Endothelial cell (in vitro differentiated cells): ENCODE measurements at regions not wholly inside any gene's neighbourhood (a gene's known extent, or its start where the extent isn't known, plus 50 kb on each side); places are given as distances from the start of the nearest gene placed in this dataset.

Experiments used
- DNase-seq: peaks from one replicate; pipeline ENCODE4 v3.0.0; 2021; ENCODE audit warnings: low spot score
- H3K27ac Mint-ChIP-seq: one replicate; pipeline ENCODE4 v1.8.0; 2021; ENCODE audit warnings: mixed read lengths, inconsistent platforms; ENCODE audit not compliant: unreplicated experiment
- H3K27me3 Mint-ChIP-seq: one replicate; pipeline ENCODE4 v1.8.0; 2021; ENCODE audit warnings: mild to moderate bottlenecking, moderate library complexity, mixed read lengths, inconsistent platforms; ENCODE audit not compliant: unreplicated experiment
- H3K36me3 Mint-ChIP-seq: one replicate; pipeline ENCODE4 v1.8.0; 2021; ENCODE audit warnings: mild to moderate bottlenecking, low read depth, mixed read lengths, inconsistent platforms; ENCODE audit not compliant: unreplicated experiment
- H3K4me1 Mint-ChIP-seq: one replicate; pipeline ENCODE4 v1.8.0; 2021; ENCODE audit warnings: mild to moderate bottlenecking, mixed read lengths, inconsistent platforms; ENCODE audit not compliant: unreplicated experiment
- H3K4me3 Mint-ChIP-seq: one replicate; pipeline ENCODE4 v1.8.0; 2021; ENCODE audit warnings: mild to moderate bottlenecking, mixed read lengths, inconsistent platforms; ENCODE audit not compliant: unreplicated experiment
- H3K9me3 Mint-ChIP-seq: one replicate; pipeline ENCODE4 v1.8.0; 2021; ENCODE audit warnings: mixed read lengths, inconsistent platforms; ENCODE audit not compliant: unreplicated experiment
- TF ChIP-seq, protein P1 (sequence below): fragments of 200-600 bp; sonication (generic); IDR thresholded peaks from one replicate; pipeline ENCODE4 v1.5.0; 2021; ENCODE audit warnings: antibody characterized with exemption; ENCODE audit not compliant: unreplicated experiment

DNA sequence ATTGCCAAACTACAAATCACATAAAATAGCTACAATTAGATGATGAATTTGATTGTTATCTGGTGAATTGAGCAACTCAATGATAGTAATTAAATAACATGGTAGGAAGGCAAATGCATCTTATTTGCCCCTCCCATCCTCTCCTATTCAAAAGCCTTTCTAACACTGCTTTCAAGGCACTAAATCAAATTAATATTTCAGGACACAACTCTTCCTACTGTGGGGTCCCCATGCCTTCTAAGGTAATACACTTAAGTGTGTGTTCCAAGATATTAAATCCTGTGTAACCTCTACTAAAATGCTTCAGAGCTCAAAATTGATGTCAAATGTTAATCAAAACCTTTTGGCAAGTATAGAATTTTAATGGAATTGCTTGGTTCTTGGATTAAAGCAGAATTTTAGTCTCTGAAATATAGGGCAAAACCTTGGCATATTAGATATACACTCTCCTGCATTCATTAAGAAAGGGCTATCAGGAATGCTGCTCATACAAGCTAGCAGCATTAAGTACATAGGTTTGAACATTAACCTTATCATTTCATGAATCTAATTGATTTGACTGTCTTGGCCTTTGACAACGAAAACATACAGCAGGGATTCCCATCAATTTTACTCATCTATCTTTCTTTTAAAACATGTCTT, 371.8 kb upstream of the GALNTL6 start:
- no peak overlapping the region for H3K27ac Mint-ChIP-seq
- no peaks in the 10 kb centered on the region for H3K4me1 Mint-ChIP-seq
- no peak for DNase-seq
- no peaks in the 10 kb centered on the region for H3K9me3 Mint-ChIP-seq
- no peaks in the 10 kb centered on the region for H3K27me3 Mint-ChIP-seq
- no peak overlapping the region for H3K4me3 Mint-ChIP-seq
- TF ChIP-seq, protein P1, sequence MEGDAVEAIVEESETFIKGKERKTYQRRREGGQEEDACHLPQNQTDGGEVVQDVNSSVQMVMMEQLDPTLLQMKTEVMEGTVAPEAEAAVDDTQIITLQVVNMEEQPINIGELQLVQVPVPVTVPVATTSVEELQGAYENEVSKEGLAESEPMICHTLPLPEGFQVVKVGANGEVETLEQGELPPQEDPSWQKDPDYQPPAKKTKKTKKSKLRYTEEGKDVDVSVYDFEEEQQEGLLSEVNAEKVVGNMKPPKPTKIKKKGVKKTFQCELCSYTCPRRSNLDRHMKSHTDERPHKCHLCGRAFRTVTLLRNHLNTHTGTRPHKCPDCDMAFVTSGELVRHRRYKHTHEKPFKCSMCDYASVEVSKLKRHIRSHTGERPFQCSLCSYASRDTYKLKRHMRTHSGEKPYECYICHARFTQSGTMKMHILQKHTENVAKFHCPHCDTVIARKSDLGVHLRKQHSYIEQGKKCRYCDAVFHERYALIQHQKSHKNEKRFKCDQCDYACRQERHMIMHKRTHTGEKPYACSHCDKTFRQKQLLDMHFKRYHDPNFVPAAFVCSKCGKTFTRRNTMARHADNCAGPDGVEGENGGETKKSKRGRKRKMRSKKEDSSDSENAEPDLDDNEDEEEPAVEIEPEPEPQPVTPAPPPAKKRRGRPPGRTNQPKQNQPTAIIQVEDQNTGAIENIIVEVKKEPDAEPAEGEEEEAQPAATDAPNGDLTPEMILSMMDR, result no peak
- H3K36me3 Mint-ChIP-seq, result no peaks in the 10 kb centered on the region

DNA sequence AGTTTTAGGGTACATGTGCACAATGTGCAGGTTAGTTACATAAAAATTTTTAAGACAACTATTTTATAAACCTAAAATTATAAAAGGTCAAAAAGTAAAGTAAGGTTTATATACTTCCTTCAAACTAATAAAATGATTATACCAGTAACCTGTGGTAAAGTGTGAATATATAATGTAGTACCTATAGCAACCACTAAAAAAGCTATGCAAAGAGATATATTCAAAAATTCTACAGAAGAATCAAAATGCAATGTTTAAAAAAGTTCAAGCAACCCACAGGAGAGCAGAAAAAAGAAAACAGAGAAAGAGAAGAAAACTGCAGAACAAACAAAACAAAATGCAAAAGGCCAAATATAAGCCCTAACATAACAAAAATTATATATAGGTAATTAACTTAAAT, 379.5 kb upstream of the GALNTL6 start:
- TF ChIP-seq, protein P1, result no peak
- Mint-ChIP-seq H3K4me3 (no peak overlapping the region), H3K27me3 (no peaks in the 10 kb centered on the region), H3K36me3 (no peaks in the 10 kb centered on the region), H3K27ac (no peak overlapping the region), H3K4me1 (no peaks in the 10 kb centered on the region), H3K9me3 (no peaks in the 10 kb centered on the region)
- no peak for DNase-seq

DNA sequence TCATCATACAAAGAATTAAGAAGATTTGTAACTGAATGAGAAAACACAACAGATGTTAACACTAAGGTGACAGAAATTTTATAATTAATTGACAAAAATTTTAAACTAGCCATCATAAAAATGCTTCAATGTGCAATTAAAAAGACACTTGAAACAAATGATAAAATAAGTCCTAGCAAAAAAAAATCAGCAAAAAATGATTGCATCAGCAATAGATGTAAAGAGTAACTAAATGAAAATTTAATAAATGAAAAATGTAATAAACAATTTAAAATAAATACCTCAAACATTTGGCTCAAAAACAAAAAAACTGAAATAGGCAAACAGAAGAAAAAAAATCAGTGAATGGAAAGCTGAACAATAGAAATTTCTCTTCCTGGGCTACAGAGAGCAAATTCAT, 380.7 kb upstream of the GALNTL6 start:
- H3K27me3 Mint-ChIP-seq, result no peaks in the 10 kb centered on the region
- no peaks in the 10 kb centered on the region for H3K4me1 Mint-ChIP-seq
- no peak overlapping the region for H3K27ac Mint-ChIP-seq
- no peak overlapping the region for H3K4me3 Mint-ChIP-seq
- no peaks in the 10 kb centered on the region for H3K9me3 Mint-ChIP-seq
- H3K36me3 Mint-ChIP-seq, result no peaks in the 10 kb centered on the region
- no peak for DNase-seq
- TF ChIP-seq, protein P1, result no peak

DNA sequence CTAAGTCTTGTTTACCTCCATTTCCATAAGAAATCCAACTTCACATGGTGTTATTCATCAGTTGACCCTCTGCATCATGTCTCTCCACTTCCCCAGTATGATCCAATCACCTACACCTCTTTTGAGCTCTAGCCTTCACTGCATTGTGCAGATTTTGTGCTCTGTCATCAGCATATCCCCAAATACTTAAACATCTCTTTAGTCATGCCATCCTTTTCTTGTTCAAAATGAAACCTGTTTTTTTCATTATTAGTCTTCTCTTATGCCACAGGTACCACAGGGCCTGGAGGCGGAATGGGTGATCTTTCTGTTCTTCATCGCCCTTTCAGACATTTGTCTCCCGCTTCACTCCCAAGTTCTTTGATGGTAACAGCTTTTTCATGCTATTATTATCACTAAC, 382.7 kb upstream of the GALNTL6 start:
- TF ChIP-seq, protein P1, result no peak
- H3K9me3 Mint-ChIP-seq, result no peaks in the 10 kb centered on the region
- no peaks in the 10 kb centered on the region for H3K4me1 Mint-ChIP-seq
- DNase-seq, result no peak
- H3K27me3 Mint-ChIP-seq, result no peaks in the 10 kb centered on the region
- no peaks in the 10 kb centered on the region for H3K36me3 Mint-ChIP-seq
- no peak overlapping the region for H3K27ac Mint-ChIP-seq
- H3K4me3 Mint-ChIP-seq, result no peak overlapping the region

DNA sequence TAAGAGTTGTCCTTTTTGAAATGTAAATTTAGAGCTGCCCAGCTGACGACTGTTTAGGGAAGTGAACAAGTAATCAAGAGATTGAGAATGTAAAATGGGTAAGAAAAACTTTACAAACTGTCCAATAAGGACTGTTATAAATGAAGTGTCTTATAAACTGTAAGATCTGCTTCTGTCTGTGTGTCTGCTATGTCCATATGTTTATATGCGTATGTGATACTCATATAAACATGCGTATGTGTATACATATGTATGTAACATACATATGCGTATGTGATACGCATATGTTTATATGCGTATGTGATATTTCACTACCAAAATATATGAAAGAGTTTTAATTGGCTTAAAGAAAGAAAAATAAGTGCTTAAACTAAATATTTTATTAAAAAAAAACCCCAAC, 416.0 kb upstream of the GALNTL6 start:
- TF ChIP-seq, protein P1, result no peak
- Mint-ChIP-seq H3K27ac (no peak overlapping the region), H3K4me3 (no peak overlapping the region), H3K4me1 (no peaks in the 10 kb centered on the region), H3K36me3 (no peaks in the 10 kb centered on the region), H3K9me3 (peaks cover 3% of the 10 kb centered on the region), H3K27me3 (no peaks in the 10 kb centered on the region)
- no peak for DNase-seq
